ENCODE measurements at regions not wholly inside any gene's neighbourhood (a gene's known extent, or its start where the extent isn't known, plus 50 kb on each side); places are given as distances from the start of the nearest gene placed in this dataset.

DNA sequence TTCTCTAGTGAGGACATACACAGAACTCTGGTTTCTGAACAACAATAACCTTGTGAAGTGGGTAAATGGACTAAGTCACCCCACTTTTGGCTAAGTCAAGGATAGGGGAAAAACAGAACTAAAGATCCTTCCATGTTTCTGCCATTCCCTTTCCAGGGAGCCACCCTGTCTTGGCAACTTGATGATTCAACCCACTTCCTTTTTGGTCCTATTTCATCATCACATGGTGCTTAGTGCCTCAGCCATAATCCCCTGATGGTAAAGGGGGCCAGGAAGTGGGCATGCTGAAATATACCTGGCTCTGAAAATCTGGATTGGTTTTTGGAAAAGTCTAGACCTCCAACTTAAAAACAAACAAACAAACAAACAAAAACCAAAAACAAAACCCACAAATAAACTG, 206.4 kb upstream of the FOXD3 start:
- no peak for DNase-seq

DNA sequence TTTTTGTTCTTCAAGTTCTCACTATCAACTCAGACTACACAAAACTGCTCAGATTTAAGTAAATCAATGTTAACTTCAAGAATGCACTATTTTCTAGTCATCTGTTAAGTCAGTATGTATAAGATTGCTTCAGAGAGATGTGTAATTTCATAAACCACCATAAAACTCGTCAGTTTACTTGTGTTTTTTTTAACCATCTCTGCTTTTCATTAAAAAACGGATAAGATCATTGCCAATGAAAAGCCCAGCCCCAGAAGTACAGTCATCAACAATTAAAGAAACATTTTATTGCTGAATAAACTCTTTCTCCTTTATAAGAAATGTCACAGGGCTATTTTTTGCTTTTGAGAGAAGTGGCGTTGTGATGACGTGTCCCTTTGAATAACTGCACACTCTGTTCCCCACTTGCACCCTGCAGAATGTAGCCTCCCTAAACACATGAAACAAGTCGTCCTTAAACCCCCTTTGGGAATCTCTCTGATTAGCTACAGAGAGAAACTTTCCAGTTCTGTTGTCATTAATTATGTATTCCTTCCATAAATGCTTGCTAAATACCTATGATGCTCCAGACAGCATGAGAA, 202.7 kb upstream of the FOXD3 start:
- DNase-seq: no peak

DNA sequence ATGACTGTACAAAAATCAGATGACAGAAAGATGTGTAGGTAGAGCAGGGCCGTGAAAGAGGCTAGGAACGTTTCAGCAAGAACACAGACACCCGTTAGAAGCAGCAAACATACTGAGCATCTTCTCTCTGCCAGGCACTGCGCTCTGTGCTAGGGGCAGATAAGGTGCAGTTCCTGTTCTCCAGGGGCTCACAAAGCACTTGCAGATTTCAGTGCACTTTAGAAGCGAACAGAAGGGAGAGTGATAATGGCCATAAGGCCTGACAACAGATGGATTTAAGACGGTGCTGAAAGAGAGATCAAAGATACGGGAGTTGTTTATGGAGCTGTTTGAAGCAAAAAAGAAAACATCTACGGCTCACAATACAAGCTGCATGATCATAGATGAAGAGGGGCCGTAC, 200.3 kb upstream of the FOXD3 start:
- DNase-seq: no peak

DNA sequence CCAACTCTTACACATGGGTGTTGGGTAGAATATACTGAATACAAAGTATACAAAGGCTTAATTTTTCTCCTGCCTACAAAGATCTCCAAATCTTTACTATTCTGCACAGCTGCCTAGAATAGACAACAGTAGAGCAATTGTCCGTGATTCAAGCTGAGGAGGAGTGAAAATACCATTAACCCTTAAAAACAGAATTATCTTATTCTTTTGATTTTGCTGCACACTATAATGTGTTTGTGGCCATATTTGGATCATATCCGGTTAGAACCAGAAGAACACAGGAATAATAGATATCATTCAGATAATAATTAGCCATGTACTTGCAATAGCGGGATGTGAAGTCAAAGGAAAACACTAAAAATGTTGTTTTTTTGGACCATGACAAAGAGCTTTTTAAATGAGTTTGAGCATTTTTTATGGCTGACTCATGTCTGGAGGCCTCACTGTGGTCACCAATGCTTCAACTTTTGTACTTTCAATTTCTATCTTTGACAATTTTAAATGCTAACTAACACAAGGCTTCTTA, 197.6 kb upstream of the FOXD3 start:
- peak in 3 of 56 donors; percentile 5 to 60 (median 11) for DNase-seq

DNA sequence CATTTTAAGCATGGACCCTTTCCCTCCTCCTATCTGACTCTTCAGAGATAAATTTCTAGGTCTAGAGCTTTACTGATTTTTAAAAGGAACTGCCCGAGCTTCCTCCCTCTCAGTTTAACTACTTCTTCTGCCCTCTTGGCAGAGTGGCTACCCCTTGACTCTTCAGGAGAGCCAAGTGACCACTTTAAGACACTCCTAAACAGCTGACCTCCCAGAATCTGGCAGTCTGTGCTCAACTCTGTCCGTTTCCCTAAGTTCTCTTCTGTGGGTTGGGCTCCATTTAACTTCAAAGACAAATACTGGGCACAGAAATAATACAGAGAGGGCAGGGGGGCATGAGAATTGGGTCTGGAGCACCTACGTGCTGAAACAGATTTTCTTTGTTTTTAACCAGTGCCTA, 196.3 kb upstream of the FOXD3 start:
- peak in 4 of 56 donors; percentile 6 to 20 (median 10) for DNase-seq

GRCh38 chr1:63127376-63127775, 195.0 kb upstream of the FOXD3 start:
- no peak for DNase-seq

GRCh38 chr1:63128556-63128955, 193.8 kb upstream of the FOXD3 start:
- DNase-seq: no peak

- no peak for DNase-seq
These were observed 193.2 kb upstream of the FOXD3 start for GRCh38 chr1:63129184-63129583.

DNA sequence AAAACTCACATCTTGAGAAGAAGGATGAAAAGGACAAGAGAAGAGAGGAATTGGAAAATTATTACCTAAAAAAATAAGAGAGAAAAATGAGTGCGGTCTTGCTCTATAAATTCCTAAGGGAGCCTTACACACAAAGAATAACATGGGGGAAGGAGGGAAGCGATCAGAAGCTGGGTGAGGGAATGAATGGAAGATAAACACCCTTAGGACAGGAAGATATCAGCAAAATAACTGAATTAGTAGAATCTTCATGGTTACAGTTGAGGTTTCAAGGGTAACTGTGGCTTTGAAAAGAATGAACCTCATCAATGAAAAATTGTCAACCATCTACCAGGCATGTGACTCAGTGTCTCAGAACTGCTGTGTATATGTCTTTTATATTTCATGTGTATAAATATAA, 192.5 kb upstream of the FOXD3 start:
- DNase-seq: no peak

DNA sequence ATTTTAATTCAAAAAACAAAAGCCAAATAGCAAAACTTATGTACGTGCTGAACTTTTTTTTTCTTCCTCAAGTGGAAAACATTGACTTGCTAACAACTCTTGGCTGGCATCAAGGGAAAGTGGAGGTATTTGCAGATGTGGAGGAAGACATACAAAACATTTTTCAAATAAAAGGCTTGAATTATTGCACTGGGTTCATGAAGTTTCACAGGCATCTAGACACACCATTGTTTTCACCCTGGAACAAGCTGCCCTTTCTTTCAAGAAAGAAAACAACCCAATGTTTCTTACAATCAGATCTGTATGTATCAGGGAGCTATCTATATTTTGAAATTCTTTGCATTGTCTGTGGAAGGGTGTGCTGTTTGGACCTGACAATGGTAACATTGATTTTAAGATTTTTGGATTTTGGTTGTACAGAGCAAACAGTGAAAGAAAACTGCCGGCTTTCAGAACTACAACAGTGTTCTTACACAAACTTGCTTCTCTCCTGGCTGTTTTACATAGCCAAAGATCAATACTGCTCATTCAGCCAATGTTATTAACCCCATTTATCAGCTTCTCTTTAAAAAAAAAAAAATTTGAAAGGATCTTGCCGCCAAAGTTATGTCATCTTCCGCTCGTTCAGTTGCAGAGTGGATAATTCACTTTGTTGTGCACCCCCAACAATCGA, 187.7 kb upstream of the FOXD3 start:
- DNase-seq: no peak

DNA sequence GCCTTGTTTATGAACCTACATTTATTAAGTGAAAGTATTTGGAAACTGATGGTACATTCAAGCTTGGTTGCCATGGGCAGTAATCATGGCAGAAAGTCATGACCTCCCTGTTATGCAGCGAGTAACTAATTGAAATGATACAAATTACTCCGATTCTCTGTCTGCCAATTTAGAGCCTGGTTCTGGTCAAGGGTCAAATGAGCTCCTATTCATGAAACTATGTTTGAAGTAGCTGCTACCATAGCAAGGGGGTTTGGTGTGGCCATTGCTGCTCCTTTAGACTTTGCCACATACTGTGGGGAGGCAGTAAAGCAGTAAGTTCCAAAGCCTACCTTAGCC, 187.2 kb upstream of the FOXD3 start:
- no peak for DNase-seq

GRCh38 chr1:63135801-63136200, 186.6 kb upstream of the FOXD3 start:
- DNase-seq: no peak

DNA sequence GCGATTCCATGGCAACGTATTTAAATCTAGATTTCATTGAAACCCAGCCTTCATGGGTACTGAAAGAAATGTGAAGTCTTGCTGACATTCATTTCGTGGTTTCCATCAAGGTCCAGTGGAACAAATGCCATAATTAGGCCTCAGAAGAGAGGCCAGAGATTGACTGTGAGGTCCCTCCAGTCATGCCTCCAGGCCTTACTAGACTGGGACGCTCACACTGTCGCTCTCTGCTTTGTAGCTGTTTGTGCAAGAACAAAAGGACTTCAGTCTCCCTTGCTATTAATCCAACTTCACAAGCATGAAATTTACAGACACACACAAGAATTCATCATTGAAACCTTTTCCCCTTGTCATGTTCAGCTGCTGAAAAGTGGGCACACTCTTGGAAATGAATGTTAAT, 180.4 kb upstream of the FOXD3 start:
- DNase-seq: peak in 1 of 56 donors; percentile 5

DNA sequence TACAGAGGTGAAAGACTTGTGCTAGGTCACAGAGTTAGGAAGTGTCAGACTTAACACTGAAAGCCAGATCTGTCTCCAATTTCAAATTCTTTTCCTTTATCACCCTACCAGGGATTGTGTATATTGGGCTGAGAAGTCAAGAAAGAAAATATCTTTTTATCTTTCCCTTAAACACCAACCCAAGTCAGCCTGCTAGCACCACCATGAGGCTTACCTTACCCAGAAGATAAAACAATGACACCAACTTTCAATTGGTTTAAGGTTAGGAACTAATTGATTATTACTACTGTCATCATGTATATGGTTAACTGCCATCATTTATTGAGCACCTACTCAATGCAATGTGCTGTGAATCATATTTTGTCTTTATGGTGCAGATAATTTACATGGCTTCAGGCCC, 178.9 kb upstream of the FOXD3 start:
- no peak for DNase-seq

DNA sequence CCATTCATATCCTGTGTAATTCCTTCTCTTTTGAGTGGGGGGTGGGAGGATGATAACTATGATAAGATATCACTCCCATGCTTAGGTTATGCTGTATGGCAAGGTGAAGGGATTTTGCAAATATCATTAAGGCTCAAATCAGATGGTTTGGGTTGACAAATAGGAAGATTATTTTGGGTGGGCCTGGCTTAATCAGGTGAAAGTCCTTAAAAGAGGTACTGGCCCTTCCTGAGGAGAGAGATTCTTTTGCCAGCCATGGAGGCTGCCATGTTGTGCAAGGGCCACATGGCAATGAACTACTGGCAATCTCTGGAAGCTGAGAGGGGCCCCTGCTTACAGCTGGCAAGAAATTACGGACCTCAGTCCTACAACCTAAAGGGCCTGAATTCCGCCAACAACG, 174.6 kb upstream of the FOXD3 start:
- DNase-seq: no peak

DNA sequence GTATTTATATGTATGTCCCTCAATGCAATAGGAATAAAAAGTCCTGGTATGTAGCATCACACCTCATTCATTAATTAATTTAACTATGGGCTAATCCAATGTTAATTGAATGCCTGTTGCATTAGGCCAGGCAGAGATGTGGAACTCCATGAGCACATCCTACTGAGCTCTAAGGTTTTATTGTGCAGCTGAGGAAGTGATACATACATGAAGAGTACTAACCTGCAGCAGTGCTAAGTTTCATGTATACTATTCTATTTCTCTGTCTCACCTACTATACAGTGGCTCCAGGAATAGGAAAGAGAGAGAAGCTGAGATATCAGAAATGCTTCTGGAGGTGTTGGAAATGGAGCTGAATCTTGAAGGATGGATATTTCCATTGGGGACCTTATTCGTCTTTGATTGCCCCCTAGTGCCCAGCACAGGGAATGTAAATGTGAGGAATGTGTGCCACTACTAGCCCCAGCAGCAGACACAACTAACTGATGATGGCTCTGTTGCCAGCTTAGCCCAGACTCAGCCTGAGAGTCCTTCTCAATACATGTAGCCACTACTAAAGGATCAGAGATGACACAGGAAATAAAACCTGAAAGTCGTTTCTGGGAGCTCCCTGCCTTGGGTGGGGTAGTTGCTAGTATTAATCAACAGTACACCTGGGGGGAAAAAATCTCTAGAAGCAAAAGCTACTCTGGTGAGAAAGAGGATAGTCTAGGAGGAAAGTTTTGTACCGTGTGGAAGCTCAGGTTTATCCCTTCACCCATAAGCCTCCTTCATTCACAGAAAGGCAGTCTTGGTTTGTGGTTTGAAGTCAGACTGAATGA, 173.3 kb upstream of the FOXD3 start:
- DNase-seq: peak in 26 of 56 donors; percentile 2 to 78 (median 22)

DNA sequence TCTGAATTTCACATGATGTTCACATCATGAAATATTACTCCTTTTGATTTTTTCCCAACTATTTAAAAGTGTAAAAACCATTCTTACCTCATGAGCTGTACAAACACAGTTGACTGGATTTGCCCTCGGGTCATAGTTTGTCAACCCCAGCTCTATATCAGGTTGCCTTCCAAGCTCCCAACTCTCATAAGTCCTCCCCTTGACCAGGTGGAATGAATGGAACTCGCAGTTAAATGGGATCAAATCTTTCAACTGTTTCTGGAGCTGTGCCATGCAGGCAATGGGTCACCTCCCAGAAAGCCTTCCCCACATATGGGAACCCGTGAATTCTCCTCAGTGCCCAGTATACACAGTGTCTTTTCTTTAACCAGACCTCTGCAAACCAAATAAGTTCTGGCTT, 169.8 kb upstream of the FOXD3 start:
- no peak for DNase-seq

GRCh38 chr1:63155437-63155836, 166.9 kb upstream of the FOXD3 start:
- DNase-seq: no peak

- DNase-seq: no peak
These were observed 165.3 kb upstream of the FOXD3 start for GRCh38 chr1:63157085-63157484.

GRCh38 chr1:63169057-63169456, 153.3 kb upstream of the FOXD3 start:
- DNase-seq: no peak

GRCh38 chr1:63173161-63173560, 149.2 kb upstream of the FOXD3 start:
- DNase-seq: no peak

DNA sequence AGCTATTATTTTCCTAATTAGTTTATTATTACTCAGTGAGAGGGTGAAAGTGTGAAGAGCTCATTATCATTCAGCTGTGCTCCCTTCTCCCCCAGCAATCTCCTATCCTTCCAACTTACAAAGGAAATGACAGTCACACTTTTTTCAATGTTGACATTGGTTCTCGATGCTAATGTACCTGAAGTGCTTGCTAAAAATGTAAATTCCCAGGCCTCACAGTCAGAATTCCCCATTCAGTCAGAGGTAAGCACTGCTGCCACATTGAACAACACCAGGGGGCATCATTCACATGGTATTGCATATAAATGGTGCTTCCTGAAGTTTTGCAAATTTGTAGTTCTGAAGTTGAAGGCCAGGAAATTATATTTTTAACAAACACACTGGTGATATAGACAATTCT, 132.7 kb upstream of the FOXD3 start:
- DNase-seq: no peak

GRCh38 chr1:63190171-63190570, 132.2 kb upstream of the FOXD3 start:
- no peak for DNase-seq
